HG03139 (cell line): ENCODE measurements at regions not wholly inside any gene's neighbourhood (a gene's known extent, or its start where the extent isn't known, plus 50 kb on each side); places are given as distances from the start of the nearest gene placed in this dataset.

ENCODE experiments used
- ATAC-seq: cut with Tn5 transposase; IDR thresholded peaks from one replicate; pipeline ENCODE4 v1.9.1; 2021; ENCODE audit not compliant: unreplicated experiment

DNA sequence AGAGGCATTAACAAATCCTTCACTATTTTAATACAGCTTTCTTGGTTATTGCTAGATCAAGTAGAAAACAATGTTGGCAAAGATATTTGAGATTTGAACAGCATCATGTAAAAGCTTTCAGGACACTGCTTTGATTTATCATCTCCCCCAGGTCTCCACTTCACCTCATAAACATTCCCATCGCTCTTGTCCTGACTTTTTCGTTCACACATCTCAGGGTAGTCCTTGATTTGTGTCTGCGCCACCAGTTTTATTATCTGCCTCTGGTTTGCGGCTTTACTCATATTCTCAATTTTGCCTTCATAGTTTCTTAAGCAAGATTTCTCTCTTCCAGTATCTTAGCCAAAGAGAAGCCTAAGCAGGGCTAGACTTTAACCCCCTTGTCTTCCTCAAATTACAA is 63.5 kb upstream of the ROR1 start:
- ATAC-seq = no peak

DNA sequence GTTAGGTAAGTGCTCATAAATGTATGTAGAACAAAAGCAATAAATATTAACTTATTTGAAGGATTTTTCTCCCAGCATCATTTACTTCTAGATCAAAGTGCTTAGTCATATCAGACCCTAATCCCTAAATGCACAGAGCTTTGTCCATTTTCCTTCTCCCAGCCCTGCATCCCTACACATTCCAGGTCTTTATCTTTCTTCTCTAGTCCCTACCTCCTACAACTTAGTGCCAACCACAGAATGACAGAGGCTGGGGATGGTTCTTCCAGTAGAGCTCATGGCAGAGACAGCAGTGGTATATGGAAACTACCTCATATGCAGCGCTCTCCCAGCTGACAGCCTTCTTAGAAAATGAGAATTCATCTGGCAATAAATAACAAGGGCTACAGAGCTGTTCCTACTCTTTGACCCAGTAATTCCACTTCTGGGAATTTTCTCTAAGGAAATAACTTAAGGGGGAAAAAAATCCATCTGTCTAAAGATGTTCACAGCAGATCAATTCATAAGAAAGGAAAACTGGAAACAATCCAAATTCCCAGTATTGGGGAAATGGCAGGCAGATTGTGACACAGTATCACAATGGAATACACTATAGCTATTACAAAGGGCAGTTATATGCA is 62.9 kb upstream of the ROR1 start:
- ATAC-seq = no peak

DNA sequence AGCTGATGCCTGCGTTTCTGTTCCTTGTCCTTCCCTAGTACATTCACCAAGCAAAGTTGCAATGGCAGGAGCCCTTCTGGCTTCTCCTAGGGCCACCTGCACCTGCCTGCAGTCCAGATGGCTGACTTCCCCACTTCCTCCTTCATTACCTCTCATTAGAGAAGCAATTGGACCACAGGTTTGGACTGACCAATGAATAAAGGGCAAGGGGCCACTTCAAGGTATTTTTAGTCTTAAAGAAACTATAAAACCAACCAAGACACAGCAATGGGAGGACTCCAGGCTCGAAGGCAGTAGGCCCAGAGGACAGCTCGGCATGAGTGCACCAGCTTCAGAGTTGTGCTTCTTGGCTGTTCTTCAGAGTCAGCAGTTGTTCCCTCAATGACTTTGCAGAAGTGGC is 60.8 kb upstream of the ROR1 start:
- no peak for ATAC-seq

- ATAC-seq = peak; percentile 51
These were observed 60.0 kb upstream of the ROR1 start for GRCh38 chr1:63713627-63714481.

DNA sequence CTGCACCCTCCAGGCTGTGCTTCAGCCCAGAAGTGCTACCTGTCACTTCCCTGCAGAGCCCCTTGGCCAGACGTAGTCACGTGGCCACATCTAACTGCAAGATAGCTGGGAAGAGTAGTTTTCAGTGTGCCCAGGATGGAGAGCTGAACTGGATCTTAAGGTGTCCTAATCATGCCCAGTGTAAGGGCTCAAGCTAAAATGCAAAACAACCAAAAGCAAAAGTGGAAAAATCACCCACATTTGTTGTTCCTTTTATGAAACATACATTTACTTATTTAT is 59.4 kb upstream of the ROR1 start:
- no peak for ATAC-seq

DNA sequence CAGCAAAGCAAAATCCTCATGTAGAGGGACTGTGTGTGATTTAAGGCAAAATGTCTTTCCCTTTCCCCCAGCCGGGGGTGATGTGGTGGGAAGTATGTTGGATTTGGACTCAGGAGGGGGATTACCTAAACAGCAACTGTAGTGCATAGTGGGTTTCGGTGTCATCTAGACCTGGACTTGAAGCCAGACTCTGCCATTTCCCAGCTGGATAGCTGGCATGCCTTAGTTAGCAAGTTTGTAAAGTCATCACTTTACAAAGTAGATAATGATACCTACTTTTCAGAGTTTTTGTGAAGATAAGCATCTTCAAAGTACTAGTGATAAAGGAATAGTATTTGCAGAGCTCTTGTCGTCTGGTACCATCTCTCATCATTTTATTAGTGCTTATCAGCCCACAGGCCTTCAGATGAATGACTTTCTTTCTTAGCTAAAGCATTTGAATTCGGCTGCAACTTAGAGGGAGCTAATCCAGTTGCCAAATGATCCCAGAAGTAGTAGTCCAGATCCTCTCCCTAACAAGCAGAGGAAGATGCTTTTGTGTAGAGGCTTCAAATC is 56.2 kb upstream of the ROR1 start:
- ATAC-seq = no peak

- no peak for ATAC-seq
These were observed 55.3 kb upstream of the ROR1 start for GRCh38 chr1:63718541-63718970.

DNA sequence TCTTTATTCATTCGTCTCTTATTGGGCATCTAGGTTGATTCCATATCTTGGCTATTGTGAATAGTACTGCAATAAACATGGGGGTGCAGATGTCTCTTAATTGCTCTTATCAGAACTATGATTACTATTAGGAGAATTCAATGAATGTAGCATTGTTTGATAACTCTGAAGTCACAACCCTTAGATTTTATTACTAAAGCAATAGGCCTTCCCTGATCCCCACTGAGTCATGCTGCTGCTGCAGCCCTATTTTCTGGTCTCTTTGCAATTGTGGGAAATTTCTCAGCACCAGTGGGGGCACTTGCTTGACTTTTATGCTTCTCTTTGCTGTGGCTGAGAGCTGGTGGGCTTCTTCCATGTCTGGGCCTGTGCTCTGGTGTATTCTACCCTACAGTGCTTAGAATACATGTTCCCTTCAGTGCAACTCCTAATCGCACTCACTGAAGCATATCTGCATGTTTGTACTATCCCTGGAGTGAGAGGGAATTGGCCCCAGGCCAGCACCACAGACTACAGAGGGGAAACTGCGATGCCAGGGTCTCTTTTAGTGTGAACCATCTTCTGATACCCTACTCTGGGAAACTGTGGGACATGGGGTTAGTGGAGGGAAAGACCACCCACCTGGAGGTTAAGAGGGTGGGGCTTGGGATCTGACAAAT is 52.2 kb upstream of the ROR1 start:
- no peak for ATAC-seq

- ATAC-seq = no peak
These were observed 50.2 kb upstream of the ROR1 start for GRCh38 chr1:63723602-63724001.
